ENCODE measurements at regions not wholly inside any gene's neighbourhood (a gene's known extent, or its start where the extent isn't known, plus 50 kb on each side); places are given as distances from the start of the nearest gene placed in this dataset.

DNA sequence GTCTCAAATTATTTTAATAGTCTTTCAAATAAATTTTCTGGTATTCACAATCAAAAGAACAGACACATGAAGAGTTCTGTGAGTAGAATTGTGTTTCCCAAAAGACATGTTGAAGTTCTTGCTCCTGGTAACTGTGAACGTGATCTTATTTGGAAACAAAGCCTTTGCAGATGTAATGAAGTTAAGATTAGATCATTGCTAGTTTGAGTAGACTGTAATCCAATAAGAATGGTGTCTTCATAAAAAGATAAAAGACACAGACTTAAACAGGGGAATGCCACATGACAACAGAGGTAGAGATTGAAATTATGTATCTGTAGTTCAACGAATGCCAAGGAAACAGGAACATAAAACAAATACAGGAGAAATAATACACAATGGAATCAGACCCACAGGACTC is 357.4 kb upstream of the CA10 start:
- H3K4me3 Mint-ChIP-seq, result no peak overlapping the region
- DNase-seq (no peak), ATAC-seq (no peak)
- ChIA-PET CTCF (no interaction called here), POLR2A (no interaction called here)
- H3K27me3 Mint-ChIP-seq, result no peaks in the 10 kb centered on the region
- no peak overlapping the region for H3K27ac Mint-ChIP-seq
- intact Hi-C loops (cut with micrococcal nuclease), result no loop called here
- TF ChIP-seq, protein P1, sequence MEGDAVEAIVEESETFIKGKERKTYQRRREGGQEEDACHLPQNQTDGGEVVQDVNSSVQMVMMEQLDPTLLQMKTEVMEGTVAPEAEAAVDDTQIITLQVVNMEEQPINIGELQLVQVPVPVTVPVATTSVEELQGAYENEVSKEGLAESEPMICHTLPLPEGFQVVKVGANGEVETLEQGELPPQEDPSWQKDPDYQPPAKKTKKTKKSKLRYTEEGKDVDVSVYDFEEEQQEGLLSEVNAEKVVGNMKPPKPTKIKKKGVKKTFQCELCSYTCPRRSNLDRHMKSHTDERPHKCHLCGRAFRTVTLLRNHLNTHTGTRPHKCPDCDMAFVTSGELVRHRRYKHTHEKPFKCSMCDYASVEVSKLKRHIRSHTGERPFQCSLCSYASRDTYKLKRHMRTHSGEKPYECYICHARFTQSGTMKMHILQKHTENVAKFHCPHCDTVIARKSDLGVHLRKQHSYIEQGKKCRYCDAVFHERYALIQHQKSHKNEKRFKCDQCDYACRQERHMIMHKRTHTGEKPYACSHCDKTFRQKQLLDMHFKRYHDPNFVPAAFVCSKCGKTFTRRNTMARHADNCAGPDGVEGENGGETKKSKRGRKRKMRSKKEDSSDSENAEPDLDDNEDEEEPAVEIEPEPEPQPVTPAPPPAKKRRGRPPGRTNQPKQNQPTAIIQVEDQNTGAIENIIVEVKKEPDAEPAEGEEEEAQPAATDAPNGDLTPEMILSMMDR (IDR thresholded peaks at IDR 0.05), result no peak
- H3K9me3 Mint-ChIP-seq, result peaks cover 6% of the 10 kb centered on the region
- no peaks in the 10 kb centered on the region for H3K36me3 Mint-ChIP-seq (ENCODE audit: low read depth)
- no peaks in the 10 kb centered on the region for H3K4me1 Mint-ChIP-seq (ENCODE audit: low read depth)

DNA sequence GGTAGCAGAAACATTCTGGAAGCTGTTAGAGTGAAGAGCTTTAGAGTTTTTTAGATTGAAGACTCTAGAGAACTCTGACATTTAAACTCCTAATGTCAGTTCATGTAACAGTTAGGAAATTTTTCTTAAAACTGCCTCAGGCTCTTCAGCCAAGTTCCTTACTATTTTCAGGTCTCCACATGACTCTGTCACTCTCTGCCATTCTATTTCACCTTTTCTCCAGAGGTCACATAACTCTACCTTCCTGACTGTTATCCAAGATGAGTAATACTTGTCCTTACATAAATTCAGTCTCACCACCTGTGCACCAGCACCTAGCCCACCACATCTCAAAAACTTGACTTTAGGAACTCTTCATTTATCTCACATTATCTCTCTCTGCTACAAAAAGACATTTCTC is 347.1 kb upstream of the CA10 start:
- CTCF ChIA-PET, result interaction anchor here (1.1 kb wide), 1 partner anchor 24 kb away, joined by 3 read pairs; no protein-coding TSS in a partner anchor

DNA sequence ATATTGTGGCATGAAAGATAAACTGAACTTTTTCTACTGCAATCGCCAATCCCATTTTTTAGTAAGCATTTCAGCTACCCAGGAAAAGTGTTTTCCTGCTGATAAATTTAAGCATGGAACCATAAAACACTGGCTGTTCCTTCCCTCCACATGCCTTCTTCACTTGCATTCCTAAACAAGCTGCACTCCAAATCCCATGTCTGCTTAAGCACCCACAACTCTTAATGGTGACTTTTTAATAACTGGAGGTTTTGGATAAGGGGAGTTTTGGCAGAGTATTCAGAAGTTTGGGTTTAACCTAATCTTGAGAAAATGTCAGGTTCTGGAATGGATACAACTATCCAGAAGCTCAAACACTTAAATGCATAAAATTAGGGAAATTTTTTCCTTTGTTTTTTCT is 345.6 kb upstream of the CA10 start:
- intact Hi-C loops (cut with micrococcal nuclease), result no loop called here
- Mint-ChIP-seq H3K4me1 (ENCODE audit: low read depth) (no peaks in the 10 kb centered on the region), H3K27me3 (no peaks in the 10 kb centered on the region), H3K36me3 (ENCODE audit: low read depth) (no peaks in the 10 kb centered on the region), H3K4me3 (no peak overlapping the region), H3K27ac (no peak overlapping the region), H3K9me3 (no peaks in the 10 kb centered on the region)
- DNase-seq (no peak), ATAC-seq (no peak)
- TF ChIP-seq, protein P1 (IDR thresholded peaks at IDR 0.05), result no peak
- CTCF ChIA-PET, result no interaction called here
- POLR2A ChIA-PET, result no interaction called here

More for the DNA sequence above, 347.1 kb upstream of the CA10 start:
- Mint-ChIP-seq H3K9me3 (no peaks in the 10 kb centered on the region), H3K27ac (no peak overlapping the region), H3K4me3 (no peak overlapping the region), H3K4me1 (ENCODE audit: low read depth) (no peaks in the 10 kb centered on the region), H3K27me3 (no peaks in the 10 kb centered on the region), H3K36me3 (ENCODE audit: low read depth) (no peaks in the 10 kb centered on the region)
- POLR2A ChIA-PET, result no interaction called here
- intact Hi-C loops (cut with micrococcal nuclease), result no loop called here
- TF ChIP-seq, protein P1 (IDR thresholded peaks at IDR 0.05), result no peak
- ATAC-seq (no peak), DNase-seq (no peak)

DNA sequence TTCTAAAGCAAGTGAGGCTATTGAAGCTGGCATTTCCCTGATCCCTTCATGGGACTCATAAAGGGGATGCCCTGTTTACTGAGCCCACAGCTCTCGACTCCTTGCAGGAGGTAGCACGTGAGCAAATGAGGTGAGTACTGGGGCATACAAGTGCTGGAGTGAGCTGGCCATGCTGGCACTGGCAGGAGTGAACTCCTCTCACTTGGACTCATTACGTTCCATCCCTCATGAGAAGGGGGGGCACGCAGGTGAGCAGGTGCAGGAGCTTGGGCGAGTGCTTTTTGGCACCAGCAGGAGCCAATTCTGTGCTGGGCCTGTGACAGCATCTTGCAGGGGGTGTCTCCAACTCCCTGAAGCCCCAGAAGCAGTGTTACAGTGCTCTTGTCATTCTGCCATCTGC is 337.1 kb upstream of the CA10 start:
- peaks cover under 1% of the 10 kb centered on the region for H3K9me3 Mint-ChIP-seq
- ChIA-PET CTCF (no interaction called here), POLR2A (no interaction called here)
- no peak overlapping the region for H3K4me3 Mint-ChIP-seq
- H3K27me3 Mint-ChIP-seq, result no peaks in the 10 kb centered on the region
- ATAC-seq, result no peak
- intact Hi-C loops (cut with micrococcal nuclease), result no loop called here
- H3K27ac Mint-ChIP-seq, result no peak overlapping the region
- DNase-seq, result no peak
- TF ChIP-seq, protein P1 (IDR thresholded peaks at IDR 0.05), result no peak
- no peaks in the 10 kb centered on the region for H3K36me3 Mint-ChIP-seq (ENCODE audit: low read depth)
- no peaks in the 10 kb centered on the region for H3K4me1 Mint-ChIP-seq (ENCODE audit: low read depth)

DNA sequence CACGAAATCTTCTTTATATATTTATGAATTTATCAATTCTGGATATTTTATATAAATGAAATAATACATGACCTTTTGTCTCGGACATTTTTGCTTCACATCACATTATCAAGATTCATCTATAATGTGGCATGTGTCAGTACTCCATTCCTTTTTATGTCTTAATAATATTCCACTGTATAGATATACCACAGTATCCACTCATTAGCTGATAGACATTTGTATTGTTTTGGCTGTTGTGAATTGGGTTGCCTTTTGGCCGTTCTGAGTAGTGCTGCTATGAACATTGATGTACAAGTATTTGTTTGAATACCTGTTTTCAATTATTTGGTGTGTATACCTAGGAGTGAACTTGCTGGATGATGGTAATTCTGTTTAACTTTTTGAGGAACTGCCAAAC is 323.8 kb upstream of the CA10 start:
- ChIA-PET POLR2A (no interaction called here), CTCF (no interaction called here)
- H3K9me3 Mint-ChIP-seq, result peaks cover 8% of the 10 kb centered on the region
- DNase-seq (no peak), ATAC-seq (no peak)
- H3K27me3 Mint-ChIP-seq, result no peaks in the 10 kb centered on the region
- TF ChIP-seq, protein P1 (IDR thresholded peaks at IDR 0.05), result no peak
- no peaks in the 10 kb centered on the region for H3K36me3 Mint-ChIP-seq (ENCODE audit: low read depth)
- H3K4me3 Mint-ChIP-seq, result no peak overlapping the region
- no peak overlapping the region for H3K27ac Mint-ChIP-seq
- no peaks in the 10 kb centered on the region for H3K4me1 Mint-ChIP-seq (ENCODE audit: low read depth)
- intact Hi-C loops (cut with micrococcal nuclease), result no loop called here

All from activated CD8-positive, alpha-beta T cell treated with anti-CD3 and anti-CD28 coated beads for 36 hours (primary cell).